ENCODE measurements at regions not wholly inside any gene's neighbourhood (a gene's known extent, or its start where the extent isn't known, plus 50 kb on each side); places are given as distances from the start of the nearest gene placed in this dataset.
A peak's percentile ranks its signal among the peaks of the same experiment; 100 is the strongest.
"Not testable (repeated sequence)": the region's sequence is repeated elsewhere in the genome, so short reads cannot be mapped to it uniquely, and the experiment has no call there.

DNA sequence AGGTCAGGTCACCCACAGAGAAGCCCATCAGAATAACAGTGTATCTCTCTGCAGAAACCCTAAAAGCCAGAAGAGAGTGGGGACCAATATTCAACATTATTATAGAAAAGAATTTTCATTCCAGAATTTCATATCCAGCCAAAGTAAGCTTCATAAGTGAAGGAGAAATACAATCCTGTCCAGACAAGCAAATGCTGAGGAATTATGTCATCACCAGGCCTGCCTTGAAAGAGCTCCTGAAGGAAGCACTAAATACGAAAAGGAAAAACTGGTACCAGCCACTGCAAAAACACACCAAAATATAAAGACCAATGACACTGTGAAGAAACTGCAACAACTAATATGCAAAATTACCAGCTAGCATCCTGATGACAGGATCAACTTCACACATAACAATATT lies 260.0 kb upstream of the KYNU start:
- no peak for DNase-seq

DNA sequence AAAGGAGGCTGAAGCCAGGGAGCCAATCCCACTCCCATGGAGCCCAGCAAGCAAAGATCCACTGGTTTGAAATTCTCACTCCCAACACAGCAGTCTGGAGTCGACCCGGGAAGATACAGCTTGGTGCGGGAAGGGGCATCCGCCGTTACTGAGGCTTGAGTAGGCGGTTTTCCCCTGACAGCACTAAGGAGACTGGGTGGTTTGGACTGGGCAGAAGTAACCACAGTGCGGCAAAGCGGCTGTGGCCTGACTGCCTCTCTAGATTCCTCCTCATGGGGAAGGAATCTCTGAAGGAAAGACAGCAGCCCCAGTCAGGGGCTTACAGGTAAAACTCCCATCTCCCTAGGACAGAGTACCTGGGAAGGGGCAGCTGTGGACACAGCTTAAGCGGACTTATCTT lies 261.6 kb upstream of the KYNU start:
- DNase-seq: peak; percentile 15

DNA sequence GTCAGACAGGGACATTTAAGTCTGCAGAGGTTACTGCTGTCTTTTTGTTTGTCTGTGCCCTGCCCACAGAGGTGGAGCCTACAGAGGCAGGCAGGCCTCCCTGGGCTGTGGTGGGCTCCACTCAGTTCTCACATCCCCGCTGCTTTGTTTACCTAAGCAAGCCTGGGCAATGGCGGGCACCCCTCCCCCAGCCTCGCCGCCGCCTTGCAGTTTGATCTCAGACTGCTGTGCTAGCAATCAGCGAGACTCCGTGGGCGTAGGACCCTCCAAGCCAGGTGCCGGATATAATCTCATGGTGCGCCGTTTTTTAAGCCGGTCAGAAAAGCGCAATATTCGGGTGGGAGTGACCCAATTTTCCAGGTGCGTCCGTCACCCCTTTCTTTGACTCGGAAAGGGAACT lies 264.3 kb upstream of the KYNU start:
- DNase-seq: not testable (repeated sequence)

DNA sequence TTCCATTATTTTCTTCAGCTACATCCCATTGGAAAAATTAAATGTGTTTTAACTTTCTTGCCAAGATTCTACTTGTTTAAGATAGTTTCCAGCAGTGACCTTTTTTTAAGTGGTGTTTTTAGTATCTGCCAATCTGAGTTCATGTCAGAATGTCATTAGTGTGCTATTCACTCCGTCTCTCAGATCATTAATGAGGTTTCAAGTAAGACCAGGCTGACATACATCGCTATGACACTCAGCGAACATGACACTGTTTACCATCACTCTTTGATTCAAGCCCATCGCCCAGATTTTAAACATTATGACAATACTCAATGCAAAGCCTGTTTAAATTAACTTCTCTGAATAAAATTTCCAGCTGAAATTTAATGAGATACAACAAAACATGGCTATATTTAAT lies 272.0 kb upstream of the KYNU start:
- no peak for DNase-seq

DNA sequence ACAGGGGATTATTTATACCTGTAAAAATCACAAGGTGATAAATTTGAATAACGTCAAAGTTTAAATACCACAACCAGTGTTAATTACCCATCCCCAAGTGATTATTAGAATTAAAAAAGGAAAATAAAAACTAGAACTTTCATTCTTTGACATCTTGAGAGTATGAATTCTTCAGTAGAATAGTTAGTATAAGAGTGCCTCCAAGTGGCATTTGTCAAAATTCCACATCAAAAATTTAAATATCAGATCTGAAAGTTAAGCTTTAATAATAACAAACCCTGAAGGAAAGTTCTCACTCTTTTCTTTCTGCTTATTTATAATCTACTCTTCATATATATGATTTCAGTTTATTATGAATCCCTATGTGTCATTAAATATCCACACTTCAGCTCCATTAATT lies 273.7 kb upstream of the KYNU start:
- DNase-seq: no peak

DNA sequence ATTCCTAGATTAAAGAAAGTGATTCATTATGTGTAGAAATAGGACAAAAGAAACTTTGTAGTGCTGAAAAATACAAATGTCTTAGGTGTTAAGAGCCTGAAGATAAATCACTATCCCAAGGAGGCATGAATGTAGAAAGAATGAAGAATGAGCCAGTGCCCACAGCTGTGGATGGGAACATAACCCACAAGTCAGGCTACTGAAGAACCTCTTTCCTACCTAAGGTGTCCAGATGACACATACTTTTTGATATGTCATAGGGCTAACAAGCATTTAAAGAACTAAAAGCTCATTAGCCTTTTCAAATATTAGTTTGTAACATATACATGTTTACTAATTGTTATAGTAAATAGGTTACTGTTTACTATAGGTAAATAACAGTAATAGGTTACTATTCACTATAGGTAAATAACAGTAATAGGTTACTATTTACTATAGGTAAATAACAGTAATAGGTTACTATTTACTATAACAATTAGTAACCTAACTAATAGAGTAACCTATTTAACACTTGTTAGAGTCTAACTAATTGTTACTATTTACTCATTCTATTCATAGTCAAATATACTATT lies 275.0 kb upstream of the KYNU start:
- no peak for DNase-seq

DNA sequence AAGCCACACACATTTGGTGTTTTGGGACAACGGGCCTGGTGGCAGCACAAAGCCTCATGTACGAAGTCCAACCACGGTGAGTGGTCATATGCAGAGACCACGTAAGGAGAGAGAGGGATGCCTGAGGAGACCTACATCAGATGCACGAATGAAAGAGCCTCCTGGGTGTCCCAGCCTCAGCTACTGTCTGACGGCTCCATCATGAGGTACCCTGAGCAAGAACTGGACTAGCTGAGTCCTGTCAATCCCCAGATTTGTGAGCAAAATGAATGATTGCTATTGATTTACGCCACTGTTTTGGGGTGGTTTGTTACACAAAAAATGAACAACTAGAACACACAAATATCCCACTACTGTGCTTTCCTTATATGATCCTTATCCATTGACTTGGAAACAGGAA lies 275.7 kb upstream of the KYNU start:
- no peak for DNase-seq

DNA sequence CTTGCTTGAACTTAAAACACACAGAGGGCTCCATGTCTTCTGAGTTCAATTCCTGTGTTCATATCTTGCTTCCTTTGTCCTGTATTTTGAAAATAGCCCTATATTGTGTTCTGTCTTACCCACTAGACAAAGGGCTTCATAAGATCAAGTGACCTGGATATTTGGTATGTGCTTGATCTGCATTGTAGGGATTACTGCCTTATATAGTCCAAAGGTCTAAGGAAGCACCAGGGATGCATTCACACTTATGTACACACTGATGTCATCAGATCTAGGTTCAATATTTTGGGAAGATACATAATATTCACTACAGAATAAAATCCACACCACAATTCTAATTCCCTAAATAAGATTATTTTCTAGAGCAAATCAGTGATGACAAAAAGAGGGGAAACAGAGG lies 278.0 kb upstream of the KYNU start:
- DNase-seq: no peak

DNA sequence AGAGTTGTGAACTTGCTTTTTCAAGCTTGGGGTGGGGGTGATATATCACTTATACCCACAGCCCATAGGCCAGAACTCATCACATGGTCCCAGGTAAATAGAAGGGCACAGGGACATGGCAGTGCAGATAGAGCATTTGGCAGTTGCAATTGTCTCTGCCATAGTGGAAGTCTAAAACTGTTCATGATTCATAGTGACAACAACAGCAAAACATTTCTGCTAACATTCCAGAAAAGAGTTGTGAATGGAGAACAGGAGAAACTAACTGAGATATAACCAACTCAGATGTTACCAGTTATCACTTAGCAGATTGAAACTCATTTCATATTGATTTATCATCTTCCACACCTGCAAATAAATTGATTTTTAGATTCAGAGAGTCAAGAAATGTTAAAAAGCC lies 278.6 kb upstream of the KYNU start:
- DNase-seq: no peak

DNA sequence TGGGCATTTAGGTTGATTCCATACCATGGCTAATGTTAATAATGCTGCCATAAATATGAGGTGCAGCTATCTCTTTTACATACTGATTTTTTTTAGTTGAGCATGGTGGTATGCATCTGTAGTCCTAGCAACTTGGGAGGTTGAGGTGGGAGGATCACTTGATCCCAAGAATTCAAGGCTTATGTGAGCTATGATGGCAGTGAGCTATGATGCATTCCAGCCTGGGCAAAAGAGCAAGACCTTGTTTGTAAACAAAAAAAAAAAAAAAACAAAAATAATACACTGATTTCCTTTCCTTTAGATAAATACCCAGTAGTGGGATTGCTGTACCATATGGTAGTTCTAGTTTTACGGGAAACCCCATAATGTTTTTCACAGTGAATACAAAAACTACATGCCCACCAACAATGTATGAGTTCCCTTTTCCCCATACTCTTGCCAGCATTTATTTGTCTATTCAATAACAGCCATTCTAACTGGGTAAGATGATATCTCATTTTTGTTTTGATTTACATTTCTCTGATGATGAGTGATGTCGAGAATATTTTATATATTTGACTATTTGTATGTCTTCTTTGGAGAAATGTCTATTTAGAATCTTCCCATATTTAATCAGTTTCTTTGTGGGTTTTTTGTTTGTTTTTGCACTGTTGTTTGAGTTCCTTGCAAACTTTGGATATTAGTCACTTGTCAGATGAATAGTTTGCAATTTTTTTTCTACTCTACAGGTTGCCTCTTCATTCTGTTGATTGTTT lies 281.0 kb upstream of the KYNU start:
- DNase-seq: no peak

DNA sequence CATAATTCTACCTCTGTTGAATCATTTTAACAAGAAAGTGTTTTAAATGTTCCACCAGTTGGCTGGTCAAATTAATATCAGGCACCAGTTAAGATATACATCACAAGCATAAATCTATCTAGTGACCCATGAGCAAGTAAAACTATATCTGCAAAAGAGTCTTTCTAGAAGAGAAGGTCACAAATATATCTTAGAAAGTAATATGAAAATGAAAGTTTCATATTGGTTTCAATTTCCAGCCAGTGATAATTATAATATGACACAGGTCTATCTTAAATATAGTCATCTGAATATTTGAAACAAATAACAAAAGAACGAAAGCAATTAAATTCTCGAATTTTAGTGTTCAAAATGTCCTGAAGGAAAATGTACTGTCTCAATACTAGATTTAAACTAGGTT lies 282.5 kb upstream of the KYNU start:
- no peak for DNase-seq

DNA sequence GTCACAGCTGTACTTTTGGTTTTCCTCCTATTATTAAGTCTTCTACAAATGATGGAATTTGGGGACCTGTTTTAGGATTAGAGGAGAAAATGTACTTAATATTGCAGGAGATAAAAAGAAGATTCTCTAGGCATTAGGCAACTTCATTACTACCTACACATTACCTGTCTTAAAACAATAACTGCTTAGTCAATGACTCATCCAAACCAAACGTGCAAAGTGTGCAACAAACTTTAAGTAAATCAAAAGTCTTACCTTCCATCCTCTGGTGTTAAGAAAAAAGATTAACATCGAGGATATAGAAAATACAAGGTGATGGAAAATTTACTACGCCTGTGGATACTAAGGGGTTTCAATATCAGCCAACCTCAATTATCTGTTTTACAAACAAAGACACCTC lies 285.3 kb upstream of the KYNU start:
- DNase-seq: no peak

DNA sequence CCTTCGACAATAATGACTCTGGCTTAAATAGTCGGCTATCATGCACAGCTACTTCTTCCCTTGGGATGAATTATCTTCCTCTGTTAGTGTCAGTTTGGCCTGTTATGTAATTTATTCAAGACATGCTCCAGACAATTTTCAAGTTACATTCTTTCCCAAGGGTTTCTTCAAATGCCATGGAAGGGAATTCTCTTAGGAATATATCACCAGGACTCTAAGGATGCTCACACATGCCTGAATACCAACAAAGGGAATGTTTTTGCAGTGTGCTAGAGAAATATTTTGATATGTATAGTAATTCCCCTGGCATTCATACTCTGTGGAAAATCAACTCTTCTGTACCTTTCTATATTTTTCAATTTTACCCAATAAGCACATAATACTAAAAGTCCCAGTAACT lies 286.0 kb upstream of the KYNU start:
- no peak for DNase-seq

DNA sequence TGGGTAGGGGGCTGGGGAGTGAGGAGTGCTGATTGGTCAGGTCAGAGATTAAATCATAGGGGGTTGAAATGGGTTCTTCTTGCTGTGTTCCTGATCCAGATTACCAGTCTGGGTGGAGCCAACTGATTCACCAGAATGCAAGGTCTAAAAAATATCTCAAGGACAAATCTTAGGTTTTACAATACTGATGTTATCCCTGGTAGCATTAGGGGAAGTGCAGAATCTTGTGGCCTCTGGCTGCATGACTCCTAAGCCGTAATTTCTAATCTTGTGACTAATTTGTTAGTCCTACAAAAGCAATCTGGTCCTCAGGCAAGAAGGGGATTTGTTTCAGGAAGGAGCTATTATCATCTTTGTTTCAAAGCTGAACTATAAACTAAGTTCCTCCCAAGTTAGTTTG lies 289.2 kb upstream of the KYNU start:
- no peak for DNase-seq

DNA sequence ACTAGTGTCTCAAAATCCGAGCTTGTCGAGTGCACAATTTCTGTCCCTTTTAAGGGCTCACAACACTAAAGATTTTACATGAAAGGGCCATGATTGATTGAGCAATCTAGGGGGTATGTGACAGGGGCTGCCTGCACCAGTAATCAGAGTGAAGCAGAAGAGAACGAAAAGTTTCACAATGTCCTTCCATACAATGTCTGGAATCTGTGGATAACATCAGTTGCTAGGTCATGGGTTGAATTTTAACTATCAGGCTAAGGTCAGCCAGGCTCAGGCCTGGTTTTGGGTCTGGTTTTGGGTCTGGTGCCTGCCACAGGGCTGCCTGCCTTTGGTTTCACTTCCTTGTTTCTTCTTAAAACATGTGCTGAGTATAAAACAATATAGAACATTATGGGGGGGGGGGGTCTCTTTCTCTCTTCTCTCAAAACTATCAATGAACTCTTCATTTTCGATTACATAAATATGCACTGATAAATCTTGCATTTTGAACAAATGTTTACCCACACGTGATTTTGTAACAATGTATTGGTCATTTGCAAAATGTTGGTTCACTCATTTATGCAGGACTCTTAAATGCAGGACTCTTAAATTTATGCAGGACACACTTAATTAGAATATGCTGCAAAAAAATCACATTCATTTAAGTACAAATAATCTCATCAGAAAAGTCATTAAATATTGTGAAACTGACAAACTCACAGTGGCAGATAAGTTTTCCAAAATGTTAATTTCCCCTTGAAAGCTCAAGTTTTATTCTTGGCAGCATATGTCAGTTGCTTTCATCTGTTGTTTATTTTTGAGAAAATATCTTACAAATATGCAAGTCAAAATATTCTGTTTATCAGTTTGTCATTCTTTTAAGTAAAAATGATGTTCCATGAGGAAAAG lies 290.5 kb upstream of the KYNU start:
- no peak for DNase-seq

DNA sequence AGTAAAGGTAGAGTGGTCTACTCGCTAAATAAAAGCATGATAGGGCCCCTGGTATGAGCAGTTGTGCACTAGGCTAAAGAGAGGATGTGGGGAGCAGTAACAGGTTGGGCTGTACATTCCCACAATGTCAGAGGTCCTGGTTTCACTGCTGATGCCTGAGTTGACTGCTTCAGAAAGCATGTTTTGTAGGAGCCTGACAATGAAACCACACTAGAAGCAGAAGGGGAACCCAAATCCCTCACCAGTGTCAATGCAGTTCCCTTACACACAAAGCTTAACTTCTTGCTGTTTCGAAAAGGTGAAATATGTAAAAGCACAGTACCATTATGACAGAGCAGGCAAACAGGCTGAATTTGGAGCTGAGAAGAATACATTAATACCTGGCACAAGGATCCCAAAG lies 291.7 kb upstream of the KYNU start:
- DNase-seq: no peak

DNA sequence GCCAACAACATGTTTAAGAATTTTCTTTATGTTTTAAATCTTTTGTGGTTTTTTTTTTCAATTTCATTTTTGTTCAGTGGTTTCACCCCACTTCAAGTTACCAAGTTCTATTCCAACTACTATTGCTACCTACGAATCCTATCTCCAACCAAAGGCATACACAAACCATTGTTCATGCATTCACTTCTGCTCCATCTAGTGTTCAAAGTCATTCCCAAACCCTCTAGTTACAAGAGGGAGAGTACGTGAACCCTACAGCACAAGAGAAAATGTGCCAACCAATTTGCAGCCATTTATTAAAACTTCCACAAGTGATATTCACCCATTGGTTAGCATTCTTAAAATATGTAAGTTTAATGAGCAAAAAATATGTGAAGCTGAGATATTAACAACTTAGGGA lies 295.1 kb upstream of the KYNU start:
- DNase-seq: no peak

DNA sequence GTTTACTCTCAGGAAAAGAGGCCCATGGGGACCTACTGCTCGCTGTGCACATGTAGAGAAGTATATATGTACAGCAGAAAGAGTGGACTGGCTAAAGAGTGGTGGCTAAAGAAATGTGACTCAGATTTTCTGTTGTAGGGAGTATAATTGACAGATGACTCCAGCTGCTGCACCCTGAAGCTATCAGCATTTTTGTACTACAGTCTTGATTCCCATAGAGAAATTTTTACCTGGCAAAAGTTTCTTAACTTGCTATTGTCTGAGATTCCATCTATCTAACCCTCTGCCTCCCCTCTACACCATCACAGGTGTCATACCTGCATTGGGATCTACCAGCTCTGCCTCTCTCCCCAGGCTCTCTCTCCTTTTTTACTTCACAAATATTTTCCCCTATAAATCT lies 296.0 kb upstream of the KYNU start:
- no peak for DNase-seq

DNA sequence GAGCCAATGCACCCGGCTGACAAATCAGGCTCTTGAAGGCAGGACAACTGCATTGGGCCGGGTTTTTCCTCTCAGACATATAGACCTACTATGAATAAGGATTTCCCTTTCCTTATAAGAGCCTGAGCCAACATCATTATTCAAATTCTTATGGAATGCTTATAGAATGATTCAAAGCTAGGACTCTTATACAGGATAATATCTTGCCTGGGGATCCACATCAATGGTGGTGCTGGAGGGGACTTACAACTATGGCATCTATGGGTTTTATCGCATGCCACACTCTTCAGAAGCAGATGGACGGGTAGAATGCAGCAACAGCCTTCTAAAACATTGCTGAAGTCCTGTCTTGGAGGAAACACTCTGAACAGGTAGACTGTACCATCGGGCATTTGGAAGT lies 296.8 kb upstream of the KYNU start:
- DNase-seq: no peak

DNA sequence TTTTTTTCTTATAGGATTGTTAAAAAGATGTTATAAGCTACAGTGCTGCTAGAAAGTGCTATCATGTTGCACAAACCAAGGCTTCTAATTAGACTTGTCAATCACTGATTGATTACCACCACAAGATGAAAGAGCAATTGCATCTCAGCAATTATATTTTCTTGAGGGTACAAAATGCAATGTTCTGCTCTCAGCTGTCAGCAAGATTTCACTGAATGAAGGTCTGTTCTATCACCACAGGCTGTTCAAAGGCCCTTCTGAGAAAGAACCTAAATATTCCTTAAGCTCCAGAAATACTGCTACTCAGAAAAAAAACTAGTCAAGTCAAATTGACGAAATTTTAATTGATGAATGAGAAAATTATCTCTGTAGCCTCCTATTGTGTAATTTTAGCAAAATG lies 301.9 kb upstream of the KYNU start:
- DNase-seq: no peak

DNA sequence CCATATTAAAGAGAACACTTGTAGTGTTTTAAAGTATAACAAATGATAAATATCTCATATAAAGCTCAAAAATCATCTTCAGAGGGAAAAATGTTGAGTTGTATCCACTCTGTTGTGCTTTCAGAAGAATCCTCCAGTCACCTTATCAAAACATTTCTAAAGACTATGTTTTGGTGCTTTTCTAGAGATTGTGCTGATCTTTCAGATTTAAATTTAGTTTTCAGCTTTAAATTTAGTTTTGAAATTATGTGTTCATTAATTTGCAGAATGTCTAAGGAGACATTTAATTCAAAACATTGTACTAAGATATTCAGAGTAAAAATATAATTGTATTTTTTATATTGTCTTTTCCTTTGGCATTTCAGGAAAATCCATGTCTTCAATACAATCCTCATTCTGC lies 303.1 kb upstream of the KYNU start:
- DNase-seq: no peak

DNA sequence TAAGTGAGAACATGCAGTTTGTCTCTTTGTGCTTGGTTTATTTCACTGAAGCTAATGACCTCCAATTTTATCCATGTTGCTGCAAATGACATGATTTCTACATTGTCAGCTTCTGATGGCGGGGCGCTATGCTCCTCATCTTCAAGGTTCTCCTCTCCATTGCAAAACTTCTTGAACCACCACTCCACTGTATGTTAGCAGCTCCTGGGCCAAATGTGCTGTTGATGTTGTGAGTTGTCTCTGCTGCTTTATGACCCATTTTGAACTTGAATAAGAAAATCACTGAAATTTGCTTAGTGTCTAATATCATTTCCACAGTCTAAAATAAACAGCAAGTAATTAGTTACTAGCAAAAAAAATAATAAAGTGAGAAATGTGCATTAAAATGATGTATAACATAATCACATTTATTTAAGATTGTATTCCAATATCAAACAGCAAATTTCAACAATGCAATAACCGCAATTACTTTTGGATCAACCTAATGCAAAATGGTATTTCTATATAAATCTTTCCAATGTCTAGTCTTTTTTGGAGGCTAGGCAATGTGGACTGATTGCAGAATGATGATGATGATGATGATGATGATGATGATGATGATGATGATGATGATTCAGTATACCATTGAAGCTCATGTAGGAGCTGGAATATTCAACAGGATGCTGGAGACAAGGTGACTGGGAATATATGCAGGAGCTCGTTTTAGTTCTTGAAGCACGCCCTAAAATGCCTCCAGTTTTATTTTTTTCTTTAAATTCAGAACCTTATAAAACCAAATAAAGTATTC lies 304.9 kb upstream of the KYNU start:
- DNase-seq: no peak

DNA sequence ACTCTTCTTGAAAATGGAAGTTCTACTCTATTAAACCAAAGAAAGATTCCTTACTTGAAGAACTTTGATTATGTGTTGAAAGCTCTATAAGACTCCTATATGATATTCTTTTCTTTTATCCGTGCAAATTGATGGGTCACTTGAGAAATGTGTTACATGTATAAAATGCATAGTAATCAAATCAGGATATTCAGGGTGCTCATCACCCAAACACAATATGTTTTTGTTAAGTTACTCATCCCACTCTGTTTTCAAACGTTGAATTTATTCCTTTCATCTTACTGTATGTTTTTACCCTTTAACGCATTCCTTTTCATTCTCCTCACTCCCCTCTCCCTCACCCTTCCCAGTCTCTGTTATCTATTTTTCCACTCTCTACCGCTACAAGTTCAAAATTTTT lies 305.5 kb upstream of the KYNU start:
- no peak for DNase-seq
